NCI-H1105 (cell line): ENCODE measurements at regions not wholly inside any gene's neighbourhood (a gene's known extent, or its start where the extent isn't known, plus 50 kb on each side); places are given as distances from the start of the nearest gene placed in this dataset.

Experiments used
- DNase-seq: peaks from one replicate; lab custom pipeline; 2025; lab: John Stamatoyannopoulos, UW

DNA sequence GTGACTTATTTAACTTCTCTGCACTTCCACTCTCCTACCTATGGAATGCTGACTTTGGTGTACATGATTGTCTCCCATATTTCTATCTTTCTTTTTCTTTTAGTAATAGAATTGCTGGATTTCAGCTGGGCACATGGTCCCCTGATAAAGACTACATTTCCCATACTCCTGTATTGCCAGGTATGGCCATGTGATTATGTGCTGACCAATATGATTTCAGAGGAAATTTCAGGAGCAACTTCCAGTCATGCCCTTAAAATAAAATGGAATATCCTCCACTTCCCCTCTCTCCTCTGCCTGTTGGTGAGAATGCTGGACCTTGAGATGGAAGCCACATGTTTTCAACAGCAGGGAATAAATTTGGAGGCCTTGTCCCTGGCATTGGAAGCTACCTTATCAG, 130.7 kb upstream of the IGSF21 start:
- no peak for DNase-seq

DNA sequence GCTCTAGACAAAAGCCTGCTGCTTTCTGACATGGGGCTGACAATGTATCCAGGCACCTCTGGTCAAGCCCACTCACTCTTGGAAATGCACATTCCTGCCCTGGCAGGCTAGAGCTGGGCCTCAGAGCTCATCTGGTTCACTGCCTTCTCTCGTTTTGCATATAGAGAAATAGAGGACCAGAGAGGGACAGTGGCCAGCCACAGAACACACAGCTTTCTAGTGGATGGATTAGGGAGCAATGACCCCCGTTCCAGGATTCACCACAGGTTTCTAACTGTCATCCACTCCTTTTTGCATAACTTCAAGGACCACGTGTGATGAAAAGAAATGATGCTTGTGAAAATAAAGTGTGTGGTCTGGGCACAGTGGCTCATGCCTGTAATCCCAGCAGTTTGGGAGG, 129.6 kb upstream of the IGSF21 start:
- DNase-seq, result no peak

DNA sequence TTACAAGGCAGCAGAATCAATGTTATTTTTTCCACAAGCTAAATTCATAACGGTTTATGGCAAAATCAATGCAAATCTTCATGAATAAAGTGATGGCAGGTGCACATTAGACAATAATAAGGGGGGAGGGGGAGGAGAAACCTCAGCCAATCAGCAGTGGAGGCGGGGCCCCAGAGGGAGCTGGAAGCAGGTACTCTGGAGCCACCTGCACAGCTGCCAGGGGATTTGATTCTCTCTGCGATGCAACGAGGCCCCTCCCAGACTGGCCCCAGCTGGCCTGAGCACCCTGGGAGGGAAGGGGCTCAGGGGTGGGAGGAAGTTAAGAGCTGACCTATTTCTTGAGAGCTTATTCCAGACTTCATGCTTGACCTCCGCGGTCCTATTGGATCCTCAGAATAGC, 127.8 kb upstream of the IGSF21 start:
- peak; percentile 96 for DNase-seq

DNA sequence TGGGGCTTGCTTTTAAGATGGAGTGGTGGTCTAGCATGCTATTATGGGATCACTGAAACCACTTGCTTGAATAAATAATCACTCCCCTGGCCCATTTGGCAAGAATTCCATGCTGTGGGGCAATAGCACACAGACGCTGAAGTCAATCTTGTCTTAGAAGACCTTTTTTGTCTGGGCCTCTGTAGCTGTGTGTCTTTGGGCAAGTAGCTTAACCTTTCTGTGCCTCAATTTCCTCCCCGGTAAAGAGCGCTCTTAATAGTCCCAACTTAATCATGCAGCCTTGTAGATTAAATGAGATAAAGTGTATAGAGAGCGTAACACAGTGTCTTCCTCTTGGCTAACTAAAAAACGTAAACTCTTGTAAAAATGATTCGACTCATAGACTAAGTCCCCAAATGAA, 125.4 kb upstream of the IGSF21 start:
- DNase-seq, result no peak

DNA sequence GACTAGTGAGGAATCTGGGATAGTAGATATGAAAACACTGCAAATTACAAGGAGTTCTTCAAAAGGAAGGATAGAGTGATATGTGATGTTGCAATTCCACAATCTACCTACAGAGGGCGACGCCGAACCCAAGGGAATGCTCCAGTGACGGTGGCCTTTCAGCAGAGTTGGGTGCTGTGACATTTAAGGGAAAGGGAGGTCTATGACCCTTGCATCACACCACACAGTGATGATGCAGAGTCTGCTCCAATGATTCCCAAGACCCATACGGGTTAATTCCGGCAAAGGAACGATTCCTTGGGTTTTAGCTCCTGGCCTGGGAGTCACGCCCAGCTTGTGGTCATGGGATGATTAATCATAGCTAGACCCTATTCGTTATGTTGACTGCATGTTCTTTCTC, 123.0 kb upstream of the IGSF21 start:
- peak; percentile 9 for DNase-seq

DNA sequence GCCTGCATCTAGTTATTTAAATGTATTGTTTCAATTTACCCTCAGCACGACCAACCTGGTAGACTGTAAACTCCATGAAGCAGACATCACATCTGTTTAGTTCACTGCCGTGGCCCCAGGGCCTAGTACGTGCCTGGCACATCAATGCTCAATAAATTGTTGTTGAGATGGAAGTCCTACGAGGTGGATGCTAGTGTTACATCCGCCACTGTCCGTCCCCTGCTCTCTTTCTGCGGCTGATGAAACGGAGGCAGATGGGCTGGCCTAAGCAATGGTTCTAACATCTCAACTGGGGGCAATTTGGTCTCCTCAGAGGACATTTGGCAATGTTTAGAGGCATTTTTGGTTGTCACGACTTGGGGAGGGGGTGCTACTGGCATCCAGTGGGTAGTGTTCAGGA, 121.4 kb upstream of the IGSF21 start:
- no peak for DNase-seq

DNA sequence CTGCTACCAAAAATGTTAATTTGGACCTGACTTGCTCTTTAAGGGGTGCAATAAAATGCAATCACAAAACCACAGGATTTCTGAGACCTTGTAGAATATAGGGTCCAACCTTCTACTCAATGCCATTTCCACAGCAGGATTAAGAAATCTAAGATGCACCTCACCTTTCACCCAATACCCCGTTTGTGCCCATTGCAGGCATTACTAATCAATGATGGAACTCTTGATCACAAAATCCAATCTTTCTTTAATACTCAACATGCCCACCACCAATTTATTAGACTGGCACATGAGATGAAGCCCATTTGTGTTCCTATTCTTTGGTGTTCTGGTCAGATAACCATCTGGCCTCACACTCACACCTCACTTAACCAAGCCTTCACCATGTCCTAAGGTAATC, 117.2 kb upstream of the IGSF21 start:
- DNase-seq, result no peak

DNA sequence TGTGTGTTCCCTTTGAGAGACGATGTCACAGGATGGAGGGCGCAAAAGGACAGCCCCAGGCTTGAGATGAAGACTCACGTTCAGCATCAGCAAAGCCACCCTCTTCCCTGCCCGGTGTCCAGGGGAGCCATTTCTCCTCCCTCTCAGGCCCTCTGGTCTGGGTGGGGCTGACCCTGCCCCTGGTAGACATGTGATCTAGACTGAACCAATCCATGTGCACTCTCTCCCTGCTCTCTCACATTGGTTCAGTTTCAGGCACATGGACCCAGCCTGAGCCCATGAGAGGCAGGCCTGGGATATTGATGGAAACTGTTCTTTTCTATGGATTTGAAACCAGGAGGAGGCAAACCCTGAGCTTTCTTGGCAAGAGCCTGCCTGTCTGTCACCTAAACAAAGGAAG, 115.6 kb upstream of the IGSF21 start:
- no peak for DNase-seq

DNA sequence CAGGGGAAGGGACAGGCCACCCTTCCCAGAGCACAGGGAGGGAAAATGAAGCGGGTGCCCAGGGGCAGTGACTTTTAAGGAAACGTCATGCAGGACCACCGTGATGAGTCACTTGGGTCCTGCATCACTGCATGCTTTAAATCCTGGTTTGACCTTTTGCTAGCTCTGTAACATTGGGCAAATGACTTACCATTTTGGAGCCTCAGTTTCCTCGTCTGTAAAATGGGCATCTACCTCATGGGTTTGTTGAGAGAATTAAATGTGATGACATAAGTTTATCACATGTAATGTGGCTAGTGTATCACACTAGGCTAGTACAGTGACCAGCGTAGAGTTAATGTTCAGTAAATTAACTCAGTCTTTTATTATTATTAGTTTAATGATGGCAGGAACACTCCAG, 114.8 kb upstream of the IGSF21 start:
- DNase-seq, result no peak

DNA sequence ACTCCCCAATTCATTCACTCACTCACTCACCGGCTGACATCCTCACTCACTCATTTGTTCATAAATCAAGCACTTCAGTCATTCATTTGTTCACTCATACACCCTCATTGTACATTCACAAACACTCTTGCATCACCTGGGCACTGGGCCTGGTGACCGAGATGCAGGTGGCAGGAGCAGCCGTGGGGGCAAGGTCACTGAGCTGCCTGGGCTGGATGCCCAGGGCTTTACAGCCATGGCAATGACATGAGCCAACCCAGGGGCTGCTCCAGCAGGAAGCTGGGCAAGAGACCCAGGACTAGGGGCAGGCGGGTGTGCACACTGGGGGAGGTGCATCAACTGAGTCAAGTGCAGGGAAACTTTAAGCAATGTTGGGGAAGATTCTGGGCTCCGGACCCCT, 113.6 kb upstream of the IGSF21 start:
- DNase-seq, result no peak

DNA sequence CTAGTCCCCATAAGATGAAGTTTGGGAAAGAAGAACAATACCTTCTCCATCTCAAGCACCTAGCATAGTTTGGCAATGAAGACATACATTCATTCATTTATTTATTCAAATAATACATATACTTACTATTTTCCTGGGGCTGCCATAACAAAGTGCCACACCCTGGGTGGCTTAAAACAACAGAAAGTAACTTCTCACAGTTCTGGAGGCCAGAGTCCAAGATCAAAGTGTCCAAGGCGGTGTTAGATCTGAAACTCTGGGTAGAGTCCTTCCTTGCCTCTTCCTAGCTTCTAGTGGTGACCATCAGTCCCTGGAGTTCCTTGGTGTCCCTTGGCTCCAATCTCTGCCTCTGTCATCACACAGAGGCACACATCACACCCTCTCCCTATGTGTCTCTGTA, 112.1 kb upstream of the IGSF21 start:
- DNase-seq, result no peak

DNA sequence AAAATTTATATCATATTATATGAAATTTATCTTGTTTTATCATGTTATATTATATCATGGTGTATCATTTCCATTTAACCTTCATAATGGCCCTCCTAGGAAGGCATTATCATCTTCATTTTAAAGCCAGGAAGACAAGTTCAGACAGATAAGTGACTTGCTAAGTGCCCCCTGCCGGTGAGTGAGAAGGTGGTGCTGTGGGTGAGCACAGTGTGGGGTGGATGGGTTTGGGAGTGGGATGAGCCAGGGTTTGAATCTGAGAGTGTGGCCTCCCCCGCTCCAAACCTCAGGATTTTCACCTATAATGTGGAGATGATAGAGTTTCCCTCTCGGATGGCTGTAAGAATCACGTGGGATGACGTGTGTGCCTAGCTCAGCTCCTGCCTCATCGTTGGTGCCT, 108.7 kb upstream of the IGSF21 start:
- DNase-seq, result no peak

DNA sequence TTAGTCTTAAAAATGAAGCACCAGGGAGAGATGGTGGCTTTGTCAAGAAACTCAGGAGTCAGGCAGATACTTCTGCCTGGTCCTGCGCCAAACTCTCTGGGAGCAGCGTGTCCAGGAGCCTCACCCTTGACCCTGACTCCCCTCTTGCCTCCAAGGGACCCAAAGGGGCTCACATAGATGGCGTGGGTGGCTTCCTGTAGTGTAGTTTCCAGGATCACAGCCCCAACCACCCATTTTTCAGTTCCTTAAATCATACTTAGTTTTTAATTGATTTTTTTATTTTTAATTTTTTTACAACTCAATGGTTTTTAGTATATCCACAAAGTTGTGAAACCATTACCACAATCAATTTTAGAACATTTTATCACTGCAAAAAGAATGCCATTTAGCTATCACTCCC, 107.7 kb upstream of the IGSF21 start:
- no peak for DNase-seq

DNA sequence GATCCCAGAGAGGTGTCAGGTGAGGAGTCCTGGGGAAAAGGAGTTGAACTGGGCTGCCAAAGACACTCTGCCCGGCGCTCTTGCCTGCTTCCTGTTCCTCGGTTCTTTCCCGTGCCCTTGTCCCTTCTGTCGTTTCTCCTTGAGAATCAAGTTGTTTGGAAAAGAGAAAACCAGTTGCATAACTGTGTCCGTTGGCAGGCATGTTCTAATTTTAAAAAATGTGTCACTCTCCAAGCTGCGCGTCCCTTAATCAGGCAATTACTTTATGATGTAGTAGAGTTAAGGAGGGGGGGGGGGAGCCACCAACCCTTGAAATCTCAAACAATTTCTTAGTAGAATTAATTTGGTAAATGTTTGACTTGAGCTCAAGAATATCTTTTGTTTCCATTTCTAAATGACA, 105.9 kb upstream of the IGSF21 start:
- DNase-seq, result no peak

DNA sequence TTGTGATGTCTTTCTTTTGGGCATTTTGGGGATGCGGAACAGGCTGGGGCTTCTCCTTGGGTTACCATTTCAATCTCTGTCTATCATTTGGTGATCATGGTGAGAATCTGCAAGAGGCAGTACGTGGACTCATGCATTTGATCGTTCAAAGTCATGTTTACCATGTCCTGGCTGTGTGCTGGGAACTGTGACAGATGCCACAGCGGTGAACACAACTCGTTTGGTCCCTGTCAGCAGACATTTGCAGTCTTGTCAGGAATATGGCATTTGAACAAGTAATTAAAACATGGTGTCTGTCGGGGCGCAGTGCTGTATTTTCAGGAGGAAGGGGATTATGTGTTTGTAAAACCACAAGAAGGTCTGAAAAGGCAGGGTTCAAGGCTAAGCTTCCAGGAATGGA, 103.3 kb upstream of the IGSF21 start:
- DNase-seq, result no peak

DNA sequence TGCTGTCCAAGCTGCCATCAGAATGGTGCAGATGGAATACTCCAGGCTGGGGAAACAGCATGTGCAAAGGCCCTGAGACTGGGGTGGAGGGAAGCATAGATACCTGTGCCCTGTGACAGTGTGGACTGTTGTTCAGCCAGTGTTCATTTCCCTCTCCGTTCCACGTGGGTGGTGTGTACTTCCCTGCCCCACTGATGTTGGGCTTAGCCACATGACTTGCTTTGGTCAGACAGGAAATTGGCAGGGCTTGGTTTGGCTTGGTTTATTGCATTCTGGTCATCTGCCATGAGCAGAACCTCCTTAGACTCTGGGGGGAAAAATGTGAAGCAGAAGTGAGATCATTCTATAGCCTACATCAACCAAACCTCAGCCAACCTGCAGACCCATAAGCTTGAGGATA, 102.4 kb upstream of the IGSF21 start:
- no peak for DNase-seq

DNA sequence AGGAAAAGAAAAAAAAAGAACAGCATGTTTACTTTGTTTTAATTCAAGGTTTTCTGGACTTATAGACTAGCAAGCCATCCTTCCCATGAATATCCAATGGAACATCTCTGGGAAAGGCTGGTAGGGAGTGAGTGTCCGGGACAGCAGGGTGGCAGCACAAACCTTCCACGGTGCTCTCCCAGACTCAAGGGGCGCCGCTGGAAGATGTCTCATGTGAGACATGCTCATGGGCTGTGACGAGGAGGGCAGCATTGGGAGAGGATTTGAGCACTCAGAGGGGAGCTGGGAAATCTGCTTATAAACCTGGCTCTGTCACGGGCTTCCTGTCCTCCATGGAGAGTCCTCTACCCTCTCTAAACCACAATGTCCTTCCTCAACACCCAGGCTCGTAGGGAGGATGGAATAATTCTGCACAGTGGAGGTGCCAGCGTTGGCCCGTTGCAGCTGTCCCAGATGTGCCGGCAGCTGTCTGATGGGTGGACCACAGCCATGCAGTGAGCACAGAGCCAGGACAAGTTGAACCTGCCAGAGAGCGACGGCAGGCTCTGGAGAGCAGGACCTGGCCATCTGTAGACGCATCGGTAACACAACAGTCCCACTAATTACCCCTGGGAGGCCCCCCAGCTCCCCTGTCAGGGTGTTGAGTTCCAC, 100.1 kb upstream of the IGSF21 start:
- no peak for DNase-seq

DNA sequence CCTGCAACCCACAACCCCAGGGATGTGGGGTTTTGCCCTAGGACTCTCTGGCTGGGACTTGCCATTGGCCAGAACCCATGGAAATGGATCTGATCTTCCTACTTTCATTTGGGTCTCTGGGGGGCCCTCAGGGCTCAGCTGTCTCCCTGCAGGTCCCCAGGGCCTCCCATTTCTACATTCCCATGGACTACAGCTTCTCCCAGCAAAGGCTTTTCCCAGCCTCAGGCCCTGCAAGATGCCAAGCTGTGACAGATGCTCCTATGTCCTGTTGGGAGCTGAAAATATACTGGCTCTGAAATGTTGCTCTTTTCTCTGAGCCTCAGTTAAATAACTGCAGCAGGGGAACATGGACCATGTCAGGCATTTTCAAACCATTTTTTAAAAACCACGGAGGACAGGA, 99.5 kb upstream of the IGSF21 start:
- DNase-seq, result no peak

DNA sequence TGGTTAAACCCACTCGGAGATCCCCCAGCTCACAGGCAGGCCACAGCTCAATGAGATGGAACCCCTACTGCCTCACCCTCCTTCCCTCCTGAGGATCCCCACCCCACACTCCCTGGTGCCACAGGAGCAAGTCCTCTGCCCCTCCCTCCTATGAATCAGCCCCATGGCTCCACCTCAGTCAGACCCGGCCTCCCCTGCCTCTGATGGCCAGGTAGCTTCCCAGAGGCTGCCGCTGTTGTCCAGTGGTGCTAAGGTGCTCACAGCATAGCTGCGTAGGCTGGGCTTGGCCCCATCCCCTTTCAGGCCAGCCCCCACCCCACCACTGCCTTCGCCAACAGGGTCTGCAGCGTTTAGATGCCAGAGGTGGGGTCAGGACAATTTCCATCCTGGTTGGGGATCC, 98.5 kb upstream of the IGSF21 start:
- DNase-seq, result no peak

DNA sequence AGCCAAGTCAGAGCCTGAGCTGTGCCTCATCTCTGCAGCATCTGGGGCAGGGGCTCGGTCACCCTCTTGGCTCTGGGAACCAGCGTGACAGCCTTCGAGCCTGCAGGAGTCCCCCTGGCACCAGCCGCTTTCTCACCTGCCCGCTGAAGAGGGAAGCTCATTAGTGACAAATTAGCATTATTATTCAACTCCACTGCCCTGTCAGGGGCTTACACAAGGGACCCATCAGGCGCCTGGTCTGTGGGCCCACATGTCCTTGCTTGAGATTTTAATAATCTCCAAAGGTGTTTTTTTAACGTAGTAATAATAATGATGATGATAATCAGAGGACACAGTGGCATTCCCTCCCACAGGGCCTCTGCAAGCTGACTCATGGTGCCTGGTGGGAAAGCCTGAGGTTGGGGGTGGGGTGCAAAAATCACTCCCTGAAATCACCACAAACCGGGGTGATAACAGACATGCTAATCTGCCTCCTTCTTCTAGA, 98.1 kb upstream of the IGSF21 start:
- peak; percentile 69 for DNase-seq

DNA sequence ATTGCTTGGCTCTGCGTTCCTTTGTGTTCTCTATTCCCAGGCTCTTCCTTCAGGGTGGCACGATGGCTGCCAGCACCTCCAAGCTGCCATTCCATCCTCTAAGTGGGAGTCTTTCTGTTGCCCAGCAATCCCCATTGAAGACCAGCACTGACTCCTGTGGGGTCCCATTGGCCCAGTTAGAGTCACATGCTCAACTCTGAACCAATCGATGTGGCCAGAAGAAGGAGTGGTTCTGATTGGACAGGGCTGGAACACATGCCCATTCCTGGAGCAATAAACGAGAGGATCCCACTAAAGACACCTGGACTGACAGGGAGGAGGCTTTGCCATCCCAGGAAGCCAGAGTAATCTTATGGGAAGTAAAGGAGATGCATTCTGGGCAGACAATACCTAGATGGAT, 97.2 kb upstream of the IGSF21 start:
- no peak for DNase-seq

DNA sequence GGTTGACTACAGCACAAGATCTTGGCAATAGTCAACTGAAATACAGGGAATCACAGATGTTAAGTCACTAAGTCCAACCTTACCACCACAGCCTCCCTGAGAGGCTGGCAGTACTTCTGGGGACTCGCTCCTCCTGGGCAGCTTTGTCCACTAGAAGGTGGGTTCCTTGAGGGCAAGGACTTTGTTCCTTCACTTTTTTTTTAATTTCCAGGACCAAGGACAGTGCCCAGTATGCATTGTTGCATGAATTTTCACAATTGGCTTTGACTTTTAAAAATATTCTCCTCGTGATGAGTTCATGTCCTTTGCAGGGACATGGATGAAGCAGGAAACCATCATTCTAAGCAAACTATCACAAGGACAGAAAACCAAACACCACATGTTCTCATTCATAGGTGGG, 96.7 kb upstream of the IGSF21 start:
- DNase-seq, result no peak

DNA sequence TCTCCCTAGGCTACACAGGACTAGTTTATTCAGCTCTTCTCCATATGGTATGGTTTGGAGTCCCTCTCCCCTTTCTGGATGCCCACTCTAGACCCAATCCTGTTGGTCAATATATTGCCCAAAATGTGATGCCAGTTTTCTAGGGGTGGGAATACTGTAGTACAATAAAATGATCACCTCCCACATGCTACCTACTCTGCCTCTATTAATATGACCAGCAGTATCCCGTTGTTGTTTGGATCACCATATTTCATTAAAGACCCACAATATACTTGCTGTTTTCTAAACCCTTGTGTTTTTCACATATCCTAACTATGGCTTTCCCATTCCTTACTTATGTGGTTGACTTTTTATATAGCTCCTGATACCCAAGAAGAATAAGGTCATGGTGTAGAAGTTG, 95.9 kb upstream of the IGSF21 start:
- DNase-seq, result no peak

DNA sequence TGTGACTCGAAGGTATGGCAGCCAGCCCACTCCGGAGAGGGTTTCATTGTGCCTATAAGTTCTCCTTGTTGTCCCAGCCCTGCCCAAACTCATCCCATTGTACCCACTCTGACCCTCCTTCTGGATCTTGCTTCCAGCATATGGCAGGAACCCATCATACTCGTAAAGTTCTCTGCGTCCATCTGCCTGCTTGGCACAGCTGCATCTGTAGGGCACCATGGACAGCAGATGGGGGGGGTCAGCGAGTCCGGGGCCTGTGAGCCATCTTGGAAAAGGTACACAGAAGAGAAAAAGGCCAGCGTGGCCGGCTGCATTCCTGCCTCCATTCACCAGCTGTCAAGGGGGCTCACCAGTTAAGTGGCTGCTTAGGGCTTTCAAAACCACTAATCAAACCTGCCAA, 94.9 kb upstream of the IGSF21 start:
- no peak for DNase-seq

DNA sequence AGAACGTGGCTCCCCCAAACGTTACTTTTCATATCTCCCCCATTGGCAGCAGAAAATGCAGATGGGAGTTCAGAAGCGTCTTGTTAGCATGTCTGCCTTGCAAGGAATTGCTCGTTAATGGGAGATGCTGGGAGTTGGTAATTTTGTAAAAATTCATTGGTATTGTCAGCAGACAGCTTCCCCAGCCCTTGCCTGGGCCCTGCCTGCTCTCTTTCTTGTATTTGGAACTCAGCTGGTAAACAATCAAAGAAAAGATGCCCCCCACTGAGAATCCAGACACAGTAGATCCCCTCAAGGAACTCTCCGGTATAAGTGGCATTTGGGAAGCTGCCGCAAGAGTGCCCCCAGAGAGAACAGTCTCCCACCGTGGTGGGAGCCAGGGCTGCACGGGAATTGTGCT, 94.4 kb upstream of the IGSF21 start:
- DNase-seq, result no peak
